ENCODE measurements at regions not wholly inside any gene's neighbourhood (a gene's known extent, or its start where the extent isn't known, plus 50 kb on each side); places are given as distances from the start of the nearest gene placed in this dataset.

GRCh38 chr4:74588350-74588749 lies 143.4 kb downstream of the AREG start:
- Mint-ChIP-seq H3K36me3 (ENCODE audit: low read depth) (no peaks in the 10 kb centered on the region), H3K27ac (no peak overlapping the region), H3K4me3 (no peak overlapping the region), H3K27me3 (ENCODE audit: low read depth) (no peaks in the 10 kb centered on the region), H3K4me1 (ENCODE audit: low read depth) (no peaks in the 10 kb centered on the region), H3K9me3 (ENCODE audit: insufficient read depth) (no peaks in the 10 kb centered on the region)
- ATAC-seq, result no peak
- DNase-seq, result no peak
- ChIA-PET POLR2A (no interaction called here), CTCF (no interaction called here)

DNA sequence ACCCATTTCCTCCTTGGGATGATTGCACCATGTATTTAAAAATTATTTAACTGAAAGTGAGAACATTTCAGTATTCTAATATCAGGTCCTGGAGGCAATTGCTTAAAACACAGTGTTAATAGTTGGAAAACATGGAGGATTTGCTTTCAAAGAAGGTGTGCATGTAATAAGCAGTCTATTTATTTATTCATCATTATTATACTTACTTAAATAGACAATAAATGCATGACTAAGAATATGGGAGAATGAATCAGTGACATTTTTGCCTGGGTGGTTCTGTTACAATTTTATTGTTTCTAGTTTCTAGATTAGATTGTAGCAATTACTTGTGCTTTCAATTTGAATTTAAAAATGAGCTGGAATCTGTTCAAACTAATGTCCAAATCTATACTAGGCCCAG lies 145.5 kb downstream of the AREG start:
- DNase-seq, result no peak
- H3K27ac Mint-ChIP-seq, result no peak overlapping the region
- no peaks in the 10 kb centered on the region for H3K4me1 Mint-ChIP-seq (ENCODE audit: low read depth)
- H3K9me3 Mint-ChIP-seq (ENCODE audit: insufficient read depth), result no peaks in the 10 kb centered on the region
- H3K4me3 Mint-ChIP-seq, result no peak overlapping the region
- no peaks in the 10 kb centered on the region for H3K36me3 Mint-ChIP-seq (ENCODE audit: low read depth)
- CTCF ChIA-PET, result no interaction called here
- POLR2A ChIA-PET, result no interaction called here
- no peak for ATAC-seq
- no peaks in the 10 kb centered on the region for H3K27me3 Mint-ChIP-seq (ENCODE audit: low read depth)

- H3K27me3 Mint-ChIP-seq (ENCODE audit: low read depth), result no peaks in the 10 kb centered on the region
- H3K36me3 Mint-ChIP-seq (ENCODE audit: low read depth), result no peaks in the 10 kb centered on the region
- ChIA-PET POLR2A (no interaction called here), CTCF (no interaction called here)
- H3K4me3 Mint-ChIP-seq, result no peak overlapping the region
- no peak overlapping the region for H3K27ac Mint-ChIP-seq
- no peaks in the 10 kb centered on the region for H3K4me1 Mint-ChIP-seq (ENCODE audit: low read depth)
- H3K9me3 Mint-ChIP-seq (ENCODE audit: insufficient read depth), result peaks cover 6% of the 10 kb centered on the region
- DNase-seq (no peak), ATAC-seq (no peak)
Measured at GRCh38 chr4:74598611-74599325, 153.8 kb downstream of the AREG start.

- Mint-ChIP-seq H3K9me3 (ENCODE audit: insufficient read depth) (peaks cover under 1% of the 10 kb centered on the region), H3K27ac (no peak overlapping the region), H3K36me3 (ENCODE audit: low read depth) (no peaks in the 10 kb centered on the region), H3K27me3 (ENCODE audit: low read depth) (no peaks in the 10 kb centered on the region), H3K4me3 (no peak overlapping the region), H3K4me1 (ENCODE audit: low read depth) (no peaks in the 10 kb centered on the region)
- POLR2A ChIA-PET, result no interaction called here
- CTCF ChIA-PET, result no interaction called here
- no peak for DNase-seq
- ATAC-seq, result no peak
Measured at GRCh38 chr4:74603186-74603585, 158.2 kb downstream of the AREG start.

- ChIA-PET CTCF (no interaction called here), POLR2A (no interaction called here)
- no peaks in the 10 kb centered on the region for H3K9me3 Mint-ChIP-seq (ENCODE audit: insufficient read depth)
Measured at GRCh38 chr4:74608151-74608949, 163.4 kb downstream of the AREG start.

DNA sequence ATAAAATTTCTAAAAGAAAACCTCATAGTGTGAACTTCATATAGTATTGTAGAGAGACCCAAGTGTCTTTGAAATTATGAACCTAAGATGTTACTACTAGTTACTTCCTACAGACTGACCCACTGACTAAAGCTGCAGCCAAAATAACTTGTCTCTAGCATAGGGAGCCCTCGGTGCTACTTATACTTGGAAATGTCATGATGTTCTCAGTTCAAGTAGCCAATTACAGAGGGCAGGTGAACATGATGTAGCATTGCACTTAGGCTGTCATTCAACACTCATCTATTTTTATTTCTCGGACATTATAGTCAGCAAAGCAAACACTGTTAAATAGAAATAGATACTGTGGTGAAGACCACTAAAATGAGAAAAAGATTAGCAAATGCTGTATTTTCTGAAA lies 165.6 kb downstream of the AREG start:
- ATAC-seq (no peak), DNase-seq (no peak)
- H3K9me3 Mint-ChIP-seq (ENCODE audit: insufficient read depth), result no peaks in the 10 kb centered on the region
- CTCF ChIA-PET, result no interaction called here
- H3K27me3 Mint-ChIP-seq (ENCODE audit: low read depth), result peaks cover 2% of the 10 kb centered on the region
- H3K27ac Mint-ChIP-seq, result no peak overlapping the region
- no peak overlapping the region for H3K4me3 Mint-ChIP-seq
- POLR2A ChIA-PET, result no interaction called here
- no peaks in the 10 kb centered on the region for H3K36me3 Mint-ChIP-seq (ENCODE audit: low read depth)
- no peaks in the 10 kb centered on the region for H3K4me1 Mint-ChIP-seq (ENCODE audit: low read depth)

More at GRCh38 chr4:74608151-74608949, 163.4 kb downstream of the AREG start:
- Mint-ChIP-seq H3K4me1 (ENCODE audit: low read depth) (no peaks in the 10 kb centered on the region), H3K36me3 (ENCODE audit: low read depth) (no peaks in the 10 kb centered on the region), H3K27ac (no peak overlapping the region), H3K27me3 (ENCODE audit: low read depth) (peaks cover 2% of the 10 kb centered on the region), H3K4me3 (no peak overlapping the region)
- ATAC-seq (no peak), DNase-seq (no peak)

DNA sequence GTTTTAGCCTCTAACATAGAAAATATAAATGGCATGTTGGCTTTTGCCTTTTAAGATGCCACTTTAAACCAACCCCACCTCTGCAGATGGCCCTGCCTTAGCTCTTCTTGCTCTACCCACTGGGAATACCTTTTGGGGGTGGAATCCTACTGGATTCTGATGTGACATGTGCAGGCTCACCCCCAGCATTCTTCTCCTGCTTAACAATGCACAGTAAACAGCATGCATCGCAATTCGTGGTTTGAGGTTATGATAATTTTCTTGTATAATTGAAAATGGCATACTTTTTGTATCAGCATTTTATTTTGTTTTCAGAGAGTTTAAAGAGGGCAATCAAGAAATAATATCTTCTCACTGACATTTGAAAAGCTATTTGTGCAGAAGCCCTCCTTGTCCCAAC lies 167.9 kb downstream of the AREG start:
- H3K4me3 Mint-ChIP-seq, result no peak overlapping the region
- H3K36me3 Mint-ChIP-seq (ENCODE audit: low read depth), result no peaks in the 10 kb centered on the region
- POLR2A ChIA-PET, result no interaction called here
- no peak for ATAC-seq
- no peaks in the 10 kb centered on the region for H3K9me3 Mint-ChIP-seq (ENCODE audit: insufficient read depth)
- H3K27me3 Mint-ChIP-seq (ENCODE audit: low read depth), result peaks cover 2% of the 10 kb centered on the region
- CTCF ChIA-PET, result no interaction called here
- H3K27ac Mint-ChIP-seq, result no peak overlapping the region
- no peaks in the 10 kb centered on the region for H3K4me1 Mint-ChIP-seq (ENCODE audit: low read depth)
- DNase-seq, result no peak

DNA sequence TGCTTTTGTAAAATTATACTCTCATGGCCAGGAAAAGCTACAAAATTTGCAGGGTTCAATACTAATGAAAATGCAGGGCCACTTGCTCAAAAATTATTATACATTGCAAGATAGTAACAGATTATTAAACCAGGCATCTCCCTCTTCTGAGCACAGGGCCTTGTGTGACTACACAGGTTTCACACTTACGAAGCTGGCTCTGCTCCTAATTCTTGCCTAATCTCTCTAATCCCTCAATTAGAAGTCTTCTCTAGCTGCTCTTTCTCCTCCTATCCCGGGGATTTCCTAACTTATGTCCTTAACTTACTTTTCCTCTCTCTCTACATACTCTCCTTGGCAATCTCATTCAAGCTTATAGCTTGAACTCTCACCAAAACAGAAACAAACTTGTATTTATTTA lies 168.3 kb downstream of the AREG start:
- no peak for ATAC-seq
- DNase-seq, result no peak
- Mint-ChIP-seq H3K9me3 (ENCODE audit: insufficient read depth) (no peaks in the 10 kb centered on the region), H3K27ac (no peak overlapping the region), H3K4me1 (ENCODE audit: low read depth) (no peaks in the 10 kb centered on the region), H3K27me3 (ENCODE audit: low read depth) (peaks cover 2% of the 10 kb centered on the region), H3K4me3 (no peak overlapping the region), H3K36me3 (ENCODE audit: low read depth) (no peaks in the 10 kb centered on the region)
- ChIA-PET POLR2A (no interaction called here), CTCF (no interaction called here)

- Mint-ChIP-seq H3K4me3 (no peak overlapping the region), H3K9me3 (ENCODE audit: insufficient read depth) (no peaks in the 10 kb centered on the region), H3K27ac (no peak overlapping the region), H3K4me1 (ENCODE audit: low read depth) (no peaks in the 10 kb centered on the region), H3K36me3 (ENCODE audit: low read depth) (no peaks in the 10 kb centered on the region), H3K27me3 (ENCODE audit: low read depth) (peaks cover 2% of the 10 kb centered on the region)
- POLR2A ChIA-PET, result no interaction called here
- ATAC-seq (no peak), DNase-seq (no peak)
- CTCF ChIA-PET, result interaction anchor here (0.8 kb wide), 1 partner anchor 61 kb away, joined by 4 read pairs; no protein-coding TSS in a partner anchor
Measured at GRCh38 chr4:74615411-74615810, 170.5 kb downstream of the AREG start.

- ChIA-PET POLR2A (interaction anchor here (0.7 kb wide), 1 partner anchor 290 kb away, joined by 4 read pairs; no protein-coding TSS in a partner anchor), CTCF (no interaction called here)
- Mint-ChIP-seq H3K4me3 (no peak overlapping the region), H3K4me1 (ENCODE audit: low read depth) (no peaks in the 10 kb centered on the region), H3K36me3 (ENCODE audit: low read depth) (no peaks in the 10 kb centered on the region), H3K9me3 (ENCODE audit: insufficient read depth) (no peaks in the 10 kb centered on the region), H3K27me3 (ENCODE audit: low read depth) (no peaks in the 10 kb centered on the region), H3K27ac (no peak overlapping the region)
- DNase-seq (no peak), ATAC-seq (no peak)
Measured at GRCh38 chr4:74618166-74618565, 173.2 kb downstream of the AREG start.

DNA sequence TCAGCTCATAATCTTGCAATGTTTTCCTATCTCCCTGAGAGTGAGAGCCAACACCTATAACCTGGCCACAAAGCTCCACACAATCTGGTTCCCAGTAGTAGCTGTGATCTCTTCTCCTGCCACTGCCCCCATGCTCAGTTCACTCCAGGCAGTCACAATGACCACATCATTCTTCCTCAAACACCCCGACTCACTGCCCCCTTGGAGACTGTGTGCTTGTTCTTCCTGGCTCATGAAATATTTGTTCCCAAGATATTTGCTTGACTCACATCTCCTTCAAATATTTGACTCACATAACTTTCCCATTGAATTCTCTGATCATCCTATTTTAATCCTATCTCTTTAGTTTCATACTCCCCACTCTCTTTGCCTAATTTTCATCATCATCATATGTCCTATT lies 173.7 kb downstream of the AREG start:
- H3K36me3 Mint-ChIP-seq (ENCODE audit: low read depth), result no peaks in the 10 kb centered on the region
- ChIA-PET CTCF (no interaction called here), POLR2A (interaction anchor here (0.7 kb wide), 1 partner anchor 291 kb away, joined by 4 read pairs; no protein-coding TSS in a partner anchor)
- ATAC-seq (no peak), DNase-seq (no peak)
- no peaks in the 10 kb centered on the region for H3K4me1 Mint-ChIP-seq (ENCODE audit: low read depth)
- H3K27ac Mint-ChIP-seq, result no peak overlapping the region
- H3K4me3 Mint-ChIP-seq, result no peak overlapping the region
- no peaks in the 10 kb centered on the region for H3K9me3 Mint-ChIP-seq (ENCODE audit: insufficient read depth)
- H3K27me3 Mint-ChIP-seq (ENCODE audit: low read depth), result no peaks in the 10 kb centered on the region

- Mint-ChIP-seq H3K36me3 (ENCODE audit: low read depth) (no peaks in the 10 kb centered on the region), H3K4me3 (no peak overlapping the region), H3K4me1 (ENCODE audit: low read depth) (peaks cover 5% of the 10 kb centered on the region), H3K9me3 (ENCODE audit: insufficient read depth) (no peaks in the 10 kb centered on the region), H3K27me3 (ENCODE audit: low read depth) (no peaks in the 10 kb centered on the region), H3K27ac (no peak overlapping the region)
- ATAC-seq, result no peak
- ChIA-PET POLR2A (no interaction called here), CTCF (interaction anchor here (0.7 to 0.8 kb wide), 2 partner anchors 244 to 959 kb away, joined by 3 read pairs; no protein-coding TSS in a partner anchor)
- no peak for DNase-seq
Measured at GRCh38 chr4:74619931-74620702, 174.2 kb downstream of the BTC start.
